ENCODE measurements at regions not wholly inside any gene's neighbourhood (a gene's known extent, or its start where the extent isn't known, plus 50 kb on each side); places are given as distances from the start of the nearest gene placed in this dataset.

- DNase-seq: no peak
These were observed 647.4 kb downstream of the USP25 start for GRCh38 chr21:16377120-16377658.

DNA sequence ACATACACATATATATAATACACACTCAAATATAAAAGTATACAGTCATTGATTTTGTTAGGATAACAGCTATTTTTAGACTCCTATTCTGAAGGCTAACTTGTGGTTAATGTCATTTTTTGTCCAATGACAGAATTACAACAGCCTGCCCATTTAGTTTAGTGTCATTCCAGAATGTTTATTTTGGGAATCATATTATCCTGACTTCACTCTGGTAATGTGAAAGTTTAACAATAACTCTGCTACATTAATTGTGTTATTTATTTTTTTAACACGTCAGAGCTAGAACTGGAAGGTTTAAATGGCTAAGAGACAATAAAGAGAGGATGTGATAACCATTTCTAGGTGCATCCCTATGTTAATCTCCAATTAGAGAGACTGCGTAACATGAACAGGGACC lies 648.1 kb downstream of the USP25 start:
- DNase-seq: no peak

DNA sequence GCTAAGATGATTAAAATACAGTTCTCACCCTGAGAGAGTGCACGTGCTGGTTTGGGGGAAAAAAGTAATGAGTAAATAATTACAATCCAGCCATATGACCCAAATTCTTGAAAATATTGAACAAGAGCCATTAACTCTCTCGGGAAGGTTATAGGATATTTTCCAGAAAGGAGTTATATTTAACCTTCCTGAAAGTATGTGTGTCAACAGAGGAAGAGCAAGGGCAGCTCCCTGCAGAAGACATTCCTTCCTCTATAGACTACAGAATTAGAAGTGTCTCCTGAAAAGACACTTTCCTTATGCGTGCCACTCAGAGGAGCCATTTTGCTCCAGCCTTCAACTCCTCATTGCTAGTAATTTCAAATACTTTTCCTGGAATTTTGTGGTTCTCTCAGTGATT lies 648.7 kb downstream of the USP25 start:
- DNase-seq: no peak

- DNase-seq: no peak
These were observed 658.5 kb downstream of the USP25 start for GRCh38 chr21:16388291-16388690.

DNA sequence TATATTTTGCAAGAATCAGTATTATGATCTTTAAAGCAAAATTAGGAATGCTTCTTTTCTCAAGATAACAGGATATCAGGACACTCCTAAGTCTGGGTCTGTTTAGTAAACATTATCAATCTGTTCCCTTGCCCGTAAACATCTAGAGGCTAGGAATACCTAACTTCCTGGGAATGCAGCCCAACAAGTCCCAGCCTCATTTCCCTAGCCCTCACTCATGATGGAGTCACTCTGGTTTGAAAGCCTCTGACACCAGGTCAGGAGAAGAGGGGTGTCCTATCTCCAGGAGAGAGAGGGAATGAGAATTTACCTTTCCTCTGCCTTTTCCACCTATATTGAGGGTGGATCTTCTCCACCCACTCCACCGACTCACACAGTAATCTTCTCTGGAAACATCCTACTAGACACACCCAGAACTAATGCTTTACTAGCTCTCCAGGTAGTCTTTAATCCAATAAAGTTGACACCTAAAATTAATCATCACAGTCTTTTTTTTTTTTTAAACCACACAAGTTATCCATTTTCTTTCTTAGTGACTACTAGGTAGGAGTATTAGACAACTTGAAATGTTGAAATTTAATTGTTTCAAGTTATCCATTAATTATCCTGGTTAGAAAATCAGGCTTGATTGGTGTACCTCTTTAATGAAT lies 659.3 kb downstream of the USP25 start:
- DNase-seq: no peak

- DNase-seq: no peak
These were observed 659.9 kb downstream of the USP25 start for GRCh38 chr21:16389643-16390042.

- DNase-seq: no peak
These were observed 665.5 kb downstream of the USP25 start for GRCh38 chr21:16395285-16395684.

- no peak for DNase-seq
These were observed 673.0 kb downstream of the USP25 start for GRCh38 chr21:16402752-16403151.

- no peak for DNase-seq
These were observed 675.0 kb downstream of the USP25 start for GRCh38 chr21:16404776-16405175.

GRCh38 chr21:16406355-16406754 lies 676.6 kb downstream of the USP25 start:
- DNase-seq: no peak

- no peak for DNase-seq
These were observed 677.8 kb downstream of the USP25 start for GRCh38 chr21:16407403-16408240.

- no peak for DNase-seq
These were observed 678.5 kb downstream of the USP25 start for GRCh38 chr21:16408280-16408679.

- no peak for DNase-seq
These were observed 679.6 kb downstream of the USP25 start for GRCh38 chr21:16409352-16409751.

GRCh38 chr21:16418226-16418625 lies 688.4 kb downstream of the USP25 start:
- DNase-seq: no peak

DNA sequence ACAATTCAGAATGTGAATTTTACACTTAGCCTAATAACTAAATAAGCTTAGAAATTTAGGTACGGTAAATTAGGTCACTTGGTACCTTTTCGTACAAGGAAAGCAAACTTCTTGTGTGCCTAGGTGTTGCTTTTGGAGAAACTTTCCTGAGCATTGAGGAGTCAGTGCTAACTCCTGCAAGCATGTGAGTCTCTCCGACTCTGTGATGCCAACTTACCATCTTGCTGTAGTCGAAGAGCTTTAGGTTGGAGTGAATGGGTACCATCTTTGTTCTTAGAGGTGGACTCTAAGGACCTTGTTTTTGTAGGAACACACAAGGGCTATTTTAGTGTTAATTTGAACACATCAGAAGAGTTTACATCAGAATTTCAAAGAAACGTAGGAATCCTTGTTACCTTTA lies 688.9 kb downstream of the USP25 start:
- no peak for DNase-seq

DNA sequence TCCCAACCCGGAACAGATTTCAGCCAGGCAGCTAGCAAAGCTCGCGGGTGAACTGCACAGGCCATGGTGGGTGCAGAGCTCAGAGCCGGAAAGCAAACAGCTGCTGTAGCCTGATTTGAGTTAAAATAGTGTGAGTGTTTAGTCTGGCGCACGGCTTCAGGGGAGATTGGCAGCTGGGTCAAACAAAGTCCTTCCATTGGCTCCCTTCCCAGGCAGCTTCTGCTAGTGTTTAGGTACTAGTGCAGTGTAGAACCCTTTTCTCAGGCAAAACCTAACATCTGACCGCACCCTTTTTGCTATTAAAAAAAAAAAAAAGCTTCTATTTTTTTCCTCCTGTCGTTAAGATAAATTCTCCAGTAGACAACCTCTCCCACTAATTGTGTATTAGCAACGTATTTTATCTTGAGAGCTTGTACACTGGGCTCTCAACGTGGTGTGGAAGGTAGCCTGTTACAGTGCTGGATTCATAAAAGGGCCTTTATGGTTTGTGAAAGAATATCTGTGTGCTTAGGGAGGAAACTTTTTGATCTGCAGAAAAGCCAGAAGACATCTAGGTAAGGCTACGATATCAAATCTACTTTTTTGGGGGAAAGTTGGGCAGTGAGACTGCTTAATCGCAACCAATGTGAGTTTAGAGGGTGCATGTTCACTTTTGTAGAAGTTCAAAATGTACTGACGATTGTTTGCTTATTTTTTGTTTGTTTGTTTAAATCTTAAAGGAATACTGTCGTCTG lies 689.6 kb downstream of the USP25 start:
- no peak for DNase-seq

GRCh38 chr21:16420031-16420724 lies 690.4 kb downstream of the USP25 start:
- DNase-seq: no peak

DNA sequence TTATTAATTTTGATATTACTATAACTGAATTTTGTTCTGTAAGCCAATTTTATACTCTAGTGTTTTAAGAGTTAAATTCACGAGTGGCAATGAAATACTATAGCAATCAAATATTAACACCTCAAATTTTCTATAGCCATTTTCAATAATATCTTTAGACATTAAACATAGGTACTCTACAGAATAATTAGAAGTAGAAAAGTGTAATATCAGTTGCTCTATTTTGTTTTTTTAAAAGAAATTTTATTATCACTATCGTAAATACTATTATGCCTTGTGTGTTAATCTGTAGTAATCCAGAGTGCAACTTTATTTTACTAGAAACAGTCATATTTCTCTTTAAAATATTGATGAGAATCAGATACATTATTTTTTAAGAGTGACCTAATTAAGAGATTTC lies 691.2 kb downstream of the USP25 start:
- DNase-seq: no peak

GRCh38 chr21:16421965-16422364 lies 692.2 kb downstream of the USP25 start:
- DNase-seq: no peak

- no peak for DNase-seq
These were observed 692.9 kb downstream of the USP25 start for GRCh38 chr21:16422702-16423101.

GRCh38 chr21:16423921-16424320 lies 694.1 kb downstream of the USP25 start:
- DNase-seq: no peak

- no peak for DNase-seq
These were observed 694.6 kb downstream of the USP25 start for GRCh38 chr21:16424331-16424751.

DNA sequence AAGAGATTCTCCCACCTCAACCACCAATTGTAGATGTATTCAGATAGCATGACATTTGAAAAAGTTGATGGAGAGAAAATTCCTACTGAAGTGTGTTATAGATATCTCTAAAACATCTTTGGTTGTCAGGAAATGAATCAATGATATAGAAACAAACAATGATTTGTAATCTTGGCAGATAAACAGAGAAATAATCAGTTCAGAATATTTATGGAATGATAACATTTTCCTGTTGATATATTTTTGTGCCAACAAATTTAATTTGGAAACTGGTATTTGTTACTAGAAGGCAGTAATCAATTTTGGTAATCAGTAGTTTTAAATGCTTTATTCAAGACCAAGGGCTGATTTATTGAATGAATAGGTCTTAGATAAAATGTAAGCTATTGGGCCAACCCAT lies 695.6 kb downstream of the USP25 start:
- no peak for DNase-seq

All from CD4-positive, alpha-beta T cell treated with Interleukin-1 beta for 1 hour (primary cell).